Adrenal gland (tissue), 5 donors: ENCODE measurements at regions not wholly inside any gene's neighbourhood (a gene's known extent, or its start where the extent isn't known, plus 50 kb on each side); places are given as distances from the start of the nearest gene placed in this dataset.

Experiments used
- POLR2A ChIP-seq, 2 donors: fragments of 450-650 bp; IDR thresholded peaks; one replicate each; pipeline ENCODE4 v1.6.1; 2017; ENCODE audit warnings: antibody characterized with exemption in 2 of 2, mild to moderate bottlenecking in 2 of 2, moderate library complexity in 1 of 2
- TF ChIP-seq, protein P1 (sequence below), 6 experiments: fragments of 450-650 bp in 4 of 6; fragments of 200-600 bp in 2 of 6; sonication (generic) in 1 of 6; IDR thresholded peaks; 1 replicate in 5 of 6; 2 replicates in 1 of 6; pipeline versions ENCODE4 v1.5.1 to v1.8.0; 2016 to 2021; ENCODE audit warnings: antibody characterized with exemption in 6 of 6, mild to moderate bottlenecking in 2 of 6, moderate library complexity in 1 of 6
- donor health status: DM: no; HTN: no; CAD: no.

DNA sequence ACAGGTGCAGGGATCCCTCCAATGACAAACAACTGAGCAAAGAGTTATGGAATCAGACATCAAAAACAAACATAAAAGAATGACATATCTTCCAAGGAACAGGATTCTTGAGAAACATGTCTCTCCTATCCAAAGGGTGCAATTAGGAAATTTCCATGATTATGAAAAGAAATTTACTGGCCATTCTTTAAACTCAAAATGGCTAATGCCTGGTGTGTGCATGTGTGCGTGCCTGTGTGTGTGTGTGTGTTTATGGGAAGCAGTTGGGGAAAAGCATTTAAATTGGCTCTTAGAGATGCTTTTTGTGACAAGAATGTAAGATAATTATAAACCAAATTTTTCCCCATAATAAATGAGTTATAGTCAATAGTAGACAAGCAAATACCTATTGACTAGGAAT is 320.5 kb upstream of the THBS1 start:
- TF ChIP-seq, protein P1, sequence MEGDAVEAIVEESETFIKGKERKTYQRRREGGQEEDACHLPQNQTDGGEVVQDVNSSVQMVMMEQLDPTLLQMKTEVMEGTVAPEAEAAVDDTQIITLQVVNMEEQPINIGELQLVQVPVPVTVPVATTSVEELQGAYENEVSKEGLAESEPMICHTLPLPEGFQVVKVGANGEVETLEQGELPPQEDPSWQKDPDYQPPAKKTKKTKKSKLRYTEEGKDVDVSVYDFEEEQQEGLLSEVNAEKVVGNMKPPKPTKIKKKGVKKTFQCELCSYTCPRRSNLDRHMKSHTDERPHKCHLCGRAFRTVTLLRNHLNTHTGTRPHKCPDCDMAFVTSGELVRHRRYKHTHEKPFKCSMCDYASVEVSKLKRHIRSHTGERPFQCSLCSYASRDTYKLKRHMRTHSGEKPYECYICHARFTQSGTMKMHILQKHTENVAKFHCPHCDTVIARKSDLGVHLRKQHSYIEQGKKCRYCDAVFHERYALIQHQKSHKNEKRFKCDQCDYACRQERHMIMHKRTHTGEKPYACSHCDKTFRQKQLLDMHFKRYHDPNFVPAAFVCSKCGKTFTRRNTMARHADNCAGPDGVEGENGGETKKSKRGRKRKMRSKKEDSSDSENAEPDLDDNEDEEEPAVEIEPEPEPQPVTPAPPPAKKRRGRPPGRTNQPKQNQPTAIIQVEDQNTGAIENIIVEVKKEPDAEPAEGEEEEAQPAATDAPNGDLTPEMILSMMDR (IDR thresholded peaks at IDR 0.05): no peak
- TF ChIP-seq POLR2A (IDR thresholded peaks at IDR 0.05): no peak
